ENCODE measurements at regions not wholly inside any gene's neighbourhood (a gene's known extent, or its start where the extent isn't known, plus 50 kb on each side); places are given as distances from the start of the nearest gene placed in this dataset.

DNA sequence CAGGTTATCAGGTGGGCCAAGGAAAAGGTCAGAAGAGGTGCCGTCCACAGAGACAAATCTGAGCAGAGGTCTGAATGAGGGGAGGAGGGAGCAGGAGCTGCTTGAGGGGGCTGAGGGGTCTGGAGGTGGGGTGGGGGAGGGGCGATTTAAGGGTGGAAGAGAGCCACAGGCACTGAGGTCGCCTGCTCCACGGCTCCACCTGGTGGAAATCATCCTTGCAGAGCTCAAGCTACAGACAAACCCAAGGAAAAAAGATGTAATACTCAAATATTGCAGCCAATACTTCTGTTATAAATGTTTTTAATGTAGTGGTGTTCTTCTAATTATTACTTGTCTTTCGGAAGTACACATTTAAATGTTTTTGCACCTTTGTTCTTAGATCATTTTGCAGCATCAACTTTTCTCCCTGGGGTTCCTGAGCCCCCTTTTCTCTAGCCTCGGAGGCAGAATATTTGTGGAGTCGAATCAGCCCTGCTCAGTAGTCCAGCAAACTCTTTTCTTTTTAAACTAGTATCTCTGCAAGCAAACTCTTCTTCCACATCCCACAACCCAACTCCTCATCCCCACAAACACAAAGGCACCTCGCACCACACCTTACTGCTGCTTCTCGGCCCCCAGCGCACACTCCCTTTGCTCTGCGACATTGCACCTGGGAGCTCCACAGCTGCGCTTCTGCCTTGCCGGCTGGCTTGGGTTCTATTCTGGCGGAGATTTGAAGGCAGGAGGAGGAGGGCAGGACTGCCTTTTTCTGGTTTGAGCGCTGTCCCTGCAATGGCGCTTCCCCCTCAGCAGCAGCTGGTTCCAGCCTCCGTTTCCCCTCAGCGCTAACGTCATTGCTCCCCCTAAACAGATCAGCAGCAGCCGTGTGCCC, 51.0 kb upstream of the TFAP2A start:
- DNase-seq = peak in 18 of 42 donors; percentile 5 to 53 (median 22)
- intact Hi-C loops (cut with DNase I) = no loop called here

All from head of caudate nucleus (tissue), 42 donors.